Fibroblast of skin of scalp (primary cell): ENCODE measurements at regions not wholly inside any gene's neighbourhood (a gene's known extent, or its start where the extent isn't known, plus 50 kb on each side); places are given as distances from the start of the nearest gene placed in this dataset.
"Not testable (repeated sequence)": the region's sequence is repeated elsewhere in the genome, so short reads cannot be mapped to it uniquely, and the experiment has no call there.

Source experiments
- DNase-seq: peaks from one replicate; pipeline ENCODE4 v3.0.0-alpha.2; 2013

GRCh38 chr4:31199644-31200043 is 479.5 kb downstream of the PCDH7 start:
- DNase-seq: no peak

GRCh38 chr4:31202054-31202453 is 481.9 kb downstream of the PCDH7 start:
- DNase-seq: not testable (repeated sequence)

- DNase-seq: no peak
Observed at GRCh38 chr4:31204874-31205273, 484.7 kb downstream of the PCDH7 start.

GRCh38 chr4:31220921-31221320 is 500.8 kb downstream of the PCDH7 start:
- DNase-seq: no peak

- no peak for DNase-seq
Observed at GRCh38 chr4:31228068-31228467, 507.9 kb downstream of the PCDH7 start.

- DNase-seq: no peak
Observed at GRCh38 chr4:31230594-31230993, 510.4 kb downstream of the PCDH7 start.

- no peak for DNase-seq
Observed at GRCh38 chr4:31234494-31234893, 514.3 kb downstream of the PCDH7 start.

GRCh38 chr4:31234901-31235300 is 514.7 kb downstream of the PCDH7 start:
- no peak for DNase-seq

- DNase-seq: no peak
Observed at GRCh38 chr4:31236020-31236638, 516.0 kb downstream of the PCDH7 start.

- no peak for DNase-seq
Observed at GRCh38 chr4:31236639-31237173, 516.5 kb downstream of the PCDH7 start.

GRCh38 chr4:31237233-31237632 is 517.1 kb downstream of the PCDH7 start:
- no peak for DNase-seq

- DNase-seq: no peak
Observed at GRCh38 chr4:31239886-31240285, 519.7 kb downstream of the PCDH7 start.

- DNase-seq: no peak
Observed at GRCh38 chr4:31241504-31242106, 521.4 kb downstream of the PCDH7 start.

- DNase-seq: peak; percentile 2
Observed at GRCh38 chr4:31246856-31247255, 526.7 kb downstream of the PCDH7 start.

- no peak for DNase-seq
Observed at GRCh38 chr4:31259119-31259518, 539.0 kb downstream of the PCDH7 start.

GRCh38 chr4:31261632-31262031 is 541.5 kb downstream of the PCDH7 start:
- no peak for DNase-seq

GRCh38 chr4:31266094-31266493 is 545.9 kb downstream of the PCDH7 start:
- DNase-seq: not testable (repeated sequence)

GRCh38 chr4:31272331-31273061 is 552.3 kb downstream of the PCDH7 start:
- peak; percentile 1 for DNase-seq

GRCh38 chr4:31275906-31276305 is 555.7 kb downstream of the PCDH7 start:
- no peak for DNase-seq

- no peak for DNase-seq
Observed at GRCh38 chr4:31283679-31284078, 563.5 kb downstream of the PCDH7 start.

- no peak for DNase-seq
Observed at GRCh38 chr4:31290836-31291235, 570.7 kb downstream of the PCDH7 start.

GRCh38 chr4:31291238-31291637 is 571.1 kb downstream of the PCDH7 start:
- no peak for DNase-seq

- DNase-seq: no peak
Observed at GRCh38 chr4:31294655-31295480, 574.7 kb downstream of the PCDH7 start.
